Astrocyte of the cerebellum (primary cell): ENCODE measurements at regions not wholly inside any gene's neighbourhood (a gene's known extent, or its start where the extent isn't known, plus 50 kb on each side); places are given as distances from the start of the nearest gene placed in this dataset.

Source experiments
- DNase-seq: peaks from one replicate; pipeline ENCODE4 v3.0.0-alpha.2; 2011; ENCODE audit warnings: low read depth
- H3K4me3 ChIP-seq: 2 replicates; pipeline ENCODE4 v1.5.1; 2011; ENCODE audit warnings: mild to moderate bottlenecking, low read depth, low read length, moderate library complexity
- CTCF ChIP-seq: IDR thresholded peaks from 2 replicates; pipeline ENCODE4 v1.5.1; 2012; ENCODE audit warnings: low read length, low read depth, moderate library complexity, mild to moderate bottlenecking; ENCODE audit errors: missing control alignments
- in situ Hi-C: cut with HindIII; loops from 2 replicates; pipeline ENCODE4 v1.10.0; 2017; ENCODE audit warnings: low sequenced_read_pairs

GRCh38 chr3:96225494-96225893, 588.9 kb upstream of the EPHA6 start:
- DNase-seq, result no peak
- in situ Hi-C loops, result loop anchor here (10.0 kb wide), 1 partner anchor 69 kb away; no protein-coding TSS in a partner anchor
- no peak for TF ChIP-seq CTCF
- H3K4me3 ChIP-seq, result no peak overlapping the region

GRCh38 chr3:96233679-96234078, 580.7 kb upstream of the EPHA6 start:
- no peak for DNase-seq
- H3K4me3 ChIP-seq, result no peak overlapping the region
- no peak for TF ChIP-seq CTCF
- in situ Hi-C loops, result no loop called here

GRCh38 chr3:96236522-96236921, 577.9 kb upstream of the EPHA6 start:
- H3K4me3 ChIP-seq, result no peak overlapping the region
- in situ Hi-C loops, result no loop called here
- TF ChIP-seq CTCF, result no peak
- DNase-seq, result no peak

GRCh38 chr3:96259299-96259698, 555.1 kb upstream of the EPHA6 start:
- no peak overlapping the region for H3K4me3 ChIP-seq
- in situ Hi-C loops, result no loop called here
- TF ChIP-seq CTCF, result no peak
- DNase-seq, result no peak

- DNase-seq, result no peak
- no peak for TF ChIP-seq CTCF
- in situ Hi-C loops, result no loop called here
- no peak overlapping the region for H3K4me3 ChIP-seq
Observed at GRCh38 chr3:96264701-96265100, 549.7 kb upstream of the EPHA6 start.

- in situ Hi-C loops, result no loop called here
- no peak overlapping the region for H3K4me3 ChIP-seq
- DNase-seq, result no peak
- TF ChIP-seq CTCF, result no peak
Observed at GRCh38 chr3:96266395-96267190, 547.8 kb upstream of the EPHA6 start.
